Adrenal gland (tissue), 9 donors: ENCODE measurements at regions not wholly inside any gene's neighbourhood (a gene's known extent, or its start where the extent isn't known, plus 50 kb on each side); places are given as distances from the start of the nearest gene placed in this dataset.

ENCODE experiments used
- DNase-seq, 7 donors: peaks; one replicate each; pipeline ENCODE4 v3.0.0-alpha.2; 2019 to 2020
- H3K27ac ChIP-seq, 5 donors: fragments of 200-600 bp; sonication (generic) in 4 of 5; 1 replicate in 3 of 5; 2 replicates in 2 of 5; pipeline versions ENCODE4 v1.5.1 to v1.8.0; 2016 to 2020; ENCODE audit warnings: mild to moderate bottlenecking in 1 of 5
- H3K27me3 ChIP-seq: fragments of 200-600 bp; 2 replicates; pipeline ENCODE4 v1.8.0; 2021
- H3K36me3 ChIP-seq, 2 donors: fragments of 200-600 bp; replicated peaks in 1 of 2; 1 replicate in 1 of 2; 2 replicates in 1 of 2; pipeline versions ENCODE4 v1.5.1 to v1.8.0; 2018 to 2022
- H3K4me1 ChIP-seq, 2 donors: fragments of 200-600 bp; replicated peaks in 1 of 2; 1 replicate in 1 of 2; 2 replicates in 1 of 2; pipeline versions ENCODE4 v1.5.1 to v1.8.0; 2018 to 2021
- H3K4me3 ChIP-seq, 4 donors: fragments of 200-600 bp; sonication (generic) in 3 of 4; one replicate each; pipeline ENCODE4 v1.5.1; 2016 to 2018
- H3K9me3 ChIP-seq, 3 donors: fragments of 200-600 bp; sonication (generic) in 1 of 3; replicated peaks in 1 of 3; 1 replicate in 2 of 3; 2 replicates in 1 of 3; pipeline versions ENCODE4 v1.5.1 to v1.8.0; 2016 to 2021
- CTCF ChIP-seq, 6 experiments: fragments of 450-650 bp in 4 of 6; fragments of 200-600 bp in 2 of 6; sonication (generic) in 1 of 6; IDR thresholded peaks; 1 replicate in 5 of 6; 2 replicates in 1 of 6; pipeline versions ENCODE4 v1.5.1 to v1.8.0; 2016 to 2021; ENCODE audit warnings: antibody characterized with exemption in 6 of 6, mild to moderate bottlenecking in 2 of 6, moderate library complexity in 1 of 6
- POLR2A ChIP-seq, 2 donors: fragments of 450-650 bp; IDR thresholded peaks; one replicate each; pipeline ENCODE4 v1.6.1; 2017; ENCODE audit warnings: antibody characterized with exemption in 2 of 2, mild to moderate bottlenecking in 2 of 2, moderate library complexity in 1 of 2
- WGBS, 4 donors: extraction: QIAGEN DNeasy Blood & Tissue Kit in 2 of 4; methylation state at CpG; one replicate each; pipeline versions ENCODE4 v1.1.5 to v1.1.7; 2013 to 2017; 5-methylcytosine and 5-hydroxymethylcytosine counted together
- intact Hi-C, 2 donors: fragments of 100-400 bp; cut with DNase I; formaldehyde crosslinking; loops; one replicate each; pipeline versions ENCODE4 v1.14.1 to v1.15.0; 2022 to 2023
- donor health status: healthy with polysubstance abuse.
- donor health status: Bipolar disorder and iron deficiency.
- donor health status: DM: yes; HTN: yes; CAD: no.
- donor health status: DM: no; HTN: no; CAD: no.
- donor health status: DM: no; HTN: no; CAD: no.

DNA sequence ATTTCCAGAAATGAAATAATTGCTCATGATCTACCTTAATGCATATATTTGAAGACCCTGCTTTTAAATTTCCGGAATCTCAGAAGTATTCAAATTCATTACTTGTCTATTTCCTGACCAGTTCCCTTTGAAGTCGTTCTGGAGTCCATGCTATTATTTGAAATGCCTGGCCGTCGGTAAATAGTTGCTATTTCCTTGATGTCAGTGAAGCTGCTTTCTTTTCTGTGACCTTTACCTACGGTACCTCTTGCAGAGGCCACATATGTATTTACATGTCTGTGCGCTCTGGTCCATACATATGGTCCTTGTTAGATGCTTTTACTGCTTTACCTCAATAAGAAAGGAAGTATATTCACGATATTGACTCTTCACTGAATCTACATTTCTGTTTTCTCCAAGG is 199.7 kb downstream of the PAPSS1 start:
- WGBS, 4 donors: 73 to 81% (median 76%) methylated on average over 7 of the region's 7 CpGs

GRCh38 chr4:107519053-107519452 is 201.0 kb downstream of the PAPSS1 start:
- no peak overlapping the region for H3K27ac ChIP-seq
- H3K9me3 ChIP-seq: no peaks in the 10 kb centered on the region
- no peaks in the 10 kb centered on the region for H3K36me3 ChIP-seq
- H3K4me3 ChIP-seq: no peak overlapping the region
- intact Hi-C loops: no loop called here
- no peaks in the 10 kb centered on the region for H3K27me3 ChIP-seq
- no peaks in the 10 kb centered on the region for H3K4me1 ChIP-seq
- WGBS, 4 donors: 10 to 23% (median 16%) methylated on average over 1 of the region's 1 CpG
- TF ChIP-seq POLR2A (IDR thresholded peaks at IDR 0.05): no peak
- peak in 5 of 6 experiments; percentile 9 to 35 (median 28) for TF ChIP-seq CTCF (IDR thresholded peaks at IDR 0.05)
- peak in 2 of 7 donors; percentile 8 to 9 for DNase-seq

More for the DNA sequence above, 199.7 kb downstream of the PAPSS1 start:
- no peak overlapping the region for H3K4me3 ChIP-seq
- no peak overlapping the region for H3K27ac ChIP-seq
- intact Hi-C loops: no loop called here
- no peak for DNase-seq
- H3K4me1 ChIP-seq: no peaks in the 10 kb centered on the region
- no peak for TF ChIP-seq POLR2A (IDR thresholded peaks at IDR 0.05)
- TF ChIP-seq CTCF (IDR thresholded peaks at IDR 0.05): no peak
- no peaks in the 10 kb centered on the region for H3K27me3 ChIP-seq
- no peaks in the 10 kb centered on the region for H3K9me3 ChIP-seq
- no peaks in the 10 kb centered on the region for H3K36me3 ChIP-seq

DNA sequence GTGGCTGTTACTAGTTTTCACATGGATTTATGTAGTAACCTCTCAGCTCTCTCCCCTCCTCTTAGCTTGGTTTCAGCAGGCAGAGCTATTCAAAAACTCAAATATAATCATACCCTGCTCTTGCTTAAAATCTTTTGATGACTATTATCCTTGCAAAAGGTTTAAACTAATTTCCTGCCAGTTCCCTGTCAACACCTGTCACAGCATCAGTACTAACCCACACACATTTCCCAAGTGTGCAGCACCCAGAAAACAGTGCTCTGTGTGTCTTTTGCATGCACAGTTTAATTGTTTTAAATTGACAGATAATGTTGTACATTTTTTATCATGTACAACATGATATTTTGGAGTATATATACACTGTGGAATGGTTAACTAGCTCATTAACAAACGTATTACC is 202.0 kb downstream of the PAPSS1 start:
- Histone ChIP-seq H3K27me3 (no peaks in the 10 kb centered on the region), H3K27ac (no peak overlapping the region), H3K36me3 (no peaks in the 10 kb centered on the region), H3K4me3 (no peak overlapping the region), H3K4me1 (no peaks in the 10 kb centered on the region), H3K9me3 (no peaks in the 10 kb centered on the region)
- 42 to 73% (median 49%) methylated on average over 1 of the region's 1 CpG for WGBS, 4 donors
- TF ChIP-seq POLR2A (IDR thresholded peaks at IDR 0.05) (no peak), CTCF (IDR thresholded peaks at IDR 0.05) (no peak)
- intact Hi-C loops: no loop called here
- no peak for DNase-seq

- no peak for TF ChIP-seq POLR2A (IDR thresholded peaks at IDR 0.05)
- no peak for TF ChIP-seq CTCF (IDR thresholded peaks at IDR 0.05)
- Histone ChIP-seq H3K36me3 (no peaks in the 10 kb centered on the region), H3K27ac (no peak overlapping the region), H3K4me1 (no peaks in the 10 kb centered on the region), H3K27me3 (no peaks in the 10 kb centered on the region), H3K9me3 (no peaks in the 10 kb centered on the region), H3K4me3 (no peak overlapping the region)
- intact Hi-C loops: no loop called here
- no peak for DNase-seq
Measured at GRCh38 chr4:107512549-107512948, 207.5 kb downstream of the PAPSS1 start.
